ENCODE measurements at regions not wholly inside any gene's neighbourhood (a gene's known extent, or its start where the extent isn't known, plus 50 kb on each side); places are given as distances from the start of the nearest gene placed in this dataset.

DNA sequence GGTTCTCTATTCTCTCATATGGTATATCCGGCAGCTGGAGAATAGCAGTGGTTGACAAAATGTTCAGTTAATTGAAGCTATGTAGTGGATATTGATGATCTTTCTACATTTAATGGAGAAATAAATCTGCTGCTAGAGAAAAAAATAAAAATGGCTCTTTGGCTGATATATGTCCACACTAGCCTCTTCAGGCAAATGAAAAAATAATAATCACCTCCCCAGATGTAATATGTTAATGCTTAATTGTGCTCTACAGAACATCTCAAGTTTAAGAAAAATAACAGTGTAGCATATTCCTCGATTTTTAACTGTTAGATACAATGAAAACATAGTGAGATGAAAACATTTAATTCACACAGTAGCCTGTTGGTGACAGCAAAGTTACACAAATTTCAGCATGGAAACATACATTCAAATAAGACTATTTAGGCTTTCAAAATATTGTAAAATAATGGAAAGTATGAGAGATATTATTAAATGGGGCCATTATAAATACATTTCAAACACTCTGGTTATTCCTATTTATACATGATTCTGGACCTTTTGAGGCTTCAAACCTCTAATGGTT is 543.0 kb downstream of the MAT2B start:
- DNase-seq = no peak

DNA sequence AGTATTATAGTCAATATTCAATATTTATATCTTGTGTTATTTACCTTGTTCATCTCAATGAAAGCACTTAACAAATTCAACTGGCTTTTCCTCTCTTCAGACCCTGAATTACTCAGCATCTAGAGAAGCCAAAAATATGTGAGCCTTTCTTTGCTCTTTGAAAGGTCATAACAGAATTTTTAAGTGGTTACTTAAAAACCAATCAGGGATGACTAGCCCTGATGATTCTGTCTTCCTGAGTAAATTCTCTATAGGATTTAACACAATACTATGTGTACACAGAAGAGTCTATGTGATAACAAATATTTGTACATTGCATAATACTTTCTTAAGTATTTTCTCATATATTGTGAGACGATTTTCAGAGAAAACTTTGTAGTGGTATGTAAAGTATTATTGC is 546.3 kb downstream of the MAT2B start:
- DNase-seq = no peak

DNA sequence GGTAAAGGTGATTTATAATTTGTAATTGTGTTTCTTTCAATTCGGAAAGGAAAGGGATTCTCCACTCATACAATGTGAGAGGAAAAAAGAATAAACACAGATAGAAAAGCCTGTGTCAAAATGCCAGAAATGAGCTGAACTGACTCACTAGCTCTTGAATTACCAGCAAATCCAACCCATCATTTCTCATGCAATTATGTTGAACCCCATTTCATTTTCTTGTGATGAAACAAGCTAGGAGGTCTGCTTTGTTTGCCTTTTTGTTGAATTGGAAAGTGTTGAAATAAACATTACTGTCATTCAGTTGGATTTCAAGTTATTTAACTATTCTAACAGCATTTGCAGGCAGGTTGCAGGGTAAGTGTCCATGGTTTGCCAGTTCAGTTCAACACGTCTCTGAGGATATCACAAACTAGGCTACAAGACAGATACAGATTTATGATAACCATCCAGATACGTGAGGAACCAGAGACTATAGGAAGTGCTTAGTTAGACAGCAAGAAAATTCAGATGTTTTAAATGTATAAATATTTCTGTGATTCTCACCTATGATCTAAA is 547.2 kb downstream of the MAT2B start:
- DNase-seq = no peak

DNA sequence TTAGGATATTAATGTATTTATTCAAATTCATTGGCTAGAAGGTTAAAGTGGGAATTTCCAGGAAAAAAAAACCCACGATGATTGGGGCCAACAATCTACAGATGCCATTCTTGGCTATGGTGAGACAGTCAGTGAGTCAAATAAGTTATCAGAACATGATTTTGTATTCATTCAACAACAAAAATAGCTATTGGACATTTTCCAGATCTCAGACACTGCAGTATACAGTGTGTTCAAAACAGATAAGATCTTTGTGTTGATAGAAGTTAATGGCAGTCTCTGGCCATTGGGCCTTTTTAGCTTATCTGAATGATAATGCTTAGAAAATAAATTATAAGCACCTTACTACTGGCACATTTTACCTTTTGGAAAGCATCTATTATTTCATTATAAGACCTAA is 547.7 kb downstream of the MAT2B start:
- DNase-seq = no peak

DNA sequence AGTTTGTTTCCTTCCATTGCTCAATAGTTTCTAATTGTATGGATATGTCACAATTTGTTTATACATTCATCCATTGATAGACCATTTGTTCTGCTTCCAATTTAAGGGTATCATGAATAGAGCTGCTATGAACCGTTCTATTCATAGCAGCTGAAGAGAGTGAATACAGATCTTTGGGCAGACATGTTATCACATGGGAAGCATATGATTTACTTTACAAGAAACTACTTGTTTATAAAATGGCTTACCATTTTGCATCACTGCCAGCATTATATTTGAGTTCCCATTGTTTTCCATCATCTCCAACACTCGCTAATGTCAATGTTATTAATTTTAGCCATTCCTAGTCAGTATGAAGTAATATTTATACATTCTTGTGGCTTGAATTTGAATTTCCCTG is 549.0 kb downstream of the MAT2B start:
- no peak for DNase-seq

DNA sequence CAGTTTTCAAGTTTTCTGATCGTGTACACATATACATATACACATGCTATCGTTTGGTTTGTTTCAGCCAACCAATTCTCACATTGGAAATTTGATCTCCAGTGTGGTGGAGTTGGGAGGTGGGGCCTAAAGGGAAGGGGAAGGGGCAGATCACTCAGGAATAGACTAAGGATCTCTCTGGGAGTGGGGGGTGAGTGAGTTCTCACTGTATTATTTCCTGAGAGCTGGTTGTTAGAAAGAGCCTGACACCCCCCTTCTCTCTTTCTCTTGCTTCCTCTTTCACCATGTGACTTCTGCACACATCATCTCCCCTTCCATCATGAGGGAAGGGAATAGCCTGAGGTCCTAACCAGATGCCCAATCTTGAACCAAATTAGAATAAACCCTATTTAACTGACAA is 551.7 kb downstream of the MAT2B start:
- DNase-seq = no peak

DNA sequence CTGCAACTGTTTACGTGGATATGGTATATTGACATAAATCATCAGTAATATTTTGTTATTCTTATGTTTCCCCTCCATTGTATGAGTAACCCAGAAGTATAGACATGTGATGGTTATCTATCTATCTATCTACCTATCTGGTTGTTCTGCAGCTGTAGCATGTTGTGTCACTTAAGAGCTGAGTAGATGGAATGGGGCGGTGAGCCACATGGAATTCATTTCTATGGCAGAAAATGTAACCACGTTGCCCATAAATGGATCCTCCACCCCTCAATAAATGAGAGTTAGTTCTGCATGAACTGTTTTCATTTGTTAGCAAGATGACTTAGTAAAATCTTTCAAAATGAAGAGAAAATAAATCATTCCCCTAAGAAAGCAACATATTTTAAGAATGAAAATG is 553.2 kb downstream of the MAT2B start:
- no peak for DNase-seq

DNA sequence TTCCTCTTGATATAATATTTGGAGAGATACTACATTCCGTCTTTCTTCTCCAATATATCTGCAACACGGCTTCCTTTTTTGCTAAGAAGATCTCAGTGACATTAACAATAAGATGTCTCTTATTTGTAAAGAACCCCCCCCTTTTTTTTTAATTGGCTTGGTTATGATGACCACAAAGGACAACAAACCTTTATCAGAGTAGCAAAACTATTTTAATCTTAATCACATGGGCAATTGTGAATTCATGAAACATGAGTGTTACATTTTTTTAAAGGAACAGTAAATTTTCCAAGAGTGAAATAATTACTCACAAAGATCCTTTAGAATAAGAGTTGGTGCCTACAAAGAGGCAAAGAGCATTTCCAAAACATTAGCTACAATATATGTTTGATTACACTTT is 554.1 kb downstream of the MAT2B start:
- no peak for DNase-seq

DNA sequence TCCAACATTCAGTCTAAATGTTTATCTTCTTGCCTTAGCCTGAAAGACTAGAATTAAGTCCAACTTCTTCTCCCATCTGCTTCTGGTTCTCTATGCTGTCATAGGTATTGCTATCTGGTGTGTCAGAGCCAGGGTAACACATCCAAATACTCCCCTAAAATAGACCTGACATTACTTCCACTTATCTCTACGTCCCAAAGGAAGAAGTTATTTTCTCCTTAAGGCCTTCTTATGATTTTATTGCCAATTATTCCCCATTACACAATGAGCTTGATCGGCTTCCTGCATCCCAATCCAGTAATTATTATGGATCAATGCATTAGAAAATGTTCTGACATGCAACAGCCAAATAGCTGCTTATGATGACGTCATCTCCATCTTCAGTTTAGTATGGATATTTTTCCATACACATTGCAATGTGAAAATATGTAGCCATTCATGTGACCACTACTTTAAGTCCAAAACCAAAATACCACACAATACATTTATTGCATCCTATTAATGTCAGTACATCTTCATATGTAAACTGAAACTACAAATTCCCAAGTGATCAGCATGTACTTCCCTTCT is 555.5 kb downstream of the MAT2B start:
- DNase-seq = no peak

DNA sequence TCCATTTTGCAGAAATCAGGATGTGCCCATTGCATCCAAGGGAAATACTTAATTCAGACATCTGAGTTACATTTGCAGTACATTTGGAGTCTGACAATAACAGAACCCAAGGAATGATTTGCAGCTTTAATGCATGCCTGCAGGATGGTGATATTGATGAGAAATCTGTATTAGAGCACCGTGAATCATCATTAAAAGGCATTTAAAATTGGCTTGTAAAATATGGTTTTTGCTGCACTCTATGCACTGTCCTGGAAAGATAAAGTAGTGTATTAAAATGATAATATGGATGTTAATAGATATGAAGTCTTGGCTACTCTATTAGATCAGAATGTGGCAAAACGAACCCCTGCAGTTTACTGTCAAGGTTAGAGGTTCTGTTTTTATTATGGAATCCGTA is 556.9 kb downstream of the MAT2B start:
- DNase-seq = no peak

DNA sequence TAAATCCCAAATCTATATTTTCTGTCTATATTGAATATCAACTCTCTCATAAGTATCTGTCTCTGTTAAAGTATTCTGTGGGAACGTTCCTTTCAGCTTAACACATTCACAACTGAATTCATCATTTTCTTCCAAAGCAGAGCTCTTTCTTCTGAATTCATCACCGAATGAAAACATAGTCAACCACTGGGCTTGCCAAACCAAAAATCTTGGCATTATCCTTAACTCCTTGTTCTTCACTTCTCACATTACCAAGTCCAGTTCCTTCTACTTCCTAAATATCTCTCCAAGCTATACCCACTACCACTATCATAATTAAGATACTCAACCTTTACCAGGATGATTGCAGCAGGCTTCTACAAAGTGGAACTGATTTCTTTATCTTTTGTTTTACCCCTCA is 559.8 kb downstream of the MAT2B start:
- no peak for DNase-seq

DNA sequence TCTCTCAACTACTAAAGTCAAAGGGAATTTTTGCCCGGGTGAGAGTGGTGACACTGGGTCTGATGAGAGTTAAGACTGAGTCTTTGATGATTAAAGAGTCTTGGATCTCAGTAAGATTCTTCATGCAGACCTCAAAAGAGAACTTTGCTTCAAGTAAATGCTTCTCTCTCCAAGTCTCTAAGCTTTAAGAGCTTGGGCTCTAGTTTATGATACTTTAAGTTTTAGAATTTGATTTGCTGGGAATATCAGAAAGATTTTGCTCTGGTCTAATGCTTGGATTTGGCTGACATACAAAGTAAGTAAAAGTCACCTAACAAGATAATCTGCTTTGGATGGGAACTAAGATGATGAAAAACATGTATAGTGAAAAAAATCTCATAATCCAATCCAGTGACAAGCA is 566.3 kb downstream of the MAT2B start:
- no peak for DNase-seq

DNA sequence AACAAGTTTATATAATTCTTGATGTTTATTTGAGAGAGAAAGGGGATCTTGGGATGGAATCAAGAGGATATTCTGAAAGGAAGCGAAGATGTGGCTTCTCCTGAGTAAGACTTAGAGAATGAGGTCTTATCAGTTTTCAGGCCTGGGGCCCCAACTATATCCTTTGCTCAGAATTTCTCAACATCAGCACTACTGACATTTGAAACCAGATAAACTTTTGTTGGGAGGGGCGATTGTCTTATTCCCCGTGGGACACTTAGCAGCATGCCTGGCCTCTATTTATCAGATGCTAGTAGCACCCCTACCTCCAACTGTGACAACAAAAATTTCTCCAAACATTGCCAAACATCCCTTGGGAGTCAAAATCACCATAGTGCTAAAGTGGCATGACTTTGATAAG is 567.7 kb downstream of the MAT2B start:
- DNase-seq = no peak

DNA sequence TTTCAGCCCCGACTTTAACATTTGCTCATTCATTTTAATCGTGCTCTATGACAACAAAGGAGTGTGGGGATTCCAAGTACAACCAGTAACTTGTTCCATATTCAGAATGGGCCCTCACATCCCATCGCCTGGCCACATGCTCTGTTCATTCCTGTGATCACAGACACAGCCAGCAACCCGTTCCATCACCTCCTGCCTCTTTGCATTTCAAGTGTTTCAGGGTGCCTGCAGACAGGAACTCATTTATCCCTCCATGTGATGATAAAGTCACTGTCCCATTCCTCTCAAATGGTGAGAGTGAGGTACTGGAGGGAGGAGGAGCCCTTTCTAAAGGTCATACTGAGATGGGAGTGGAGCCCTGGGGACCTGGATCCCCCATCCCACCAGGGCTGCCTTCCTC is 571.1 kb downstream of the MAT2B start:
- no peak for DNase-seq

DNA sequence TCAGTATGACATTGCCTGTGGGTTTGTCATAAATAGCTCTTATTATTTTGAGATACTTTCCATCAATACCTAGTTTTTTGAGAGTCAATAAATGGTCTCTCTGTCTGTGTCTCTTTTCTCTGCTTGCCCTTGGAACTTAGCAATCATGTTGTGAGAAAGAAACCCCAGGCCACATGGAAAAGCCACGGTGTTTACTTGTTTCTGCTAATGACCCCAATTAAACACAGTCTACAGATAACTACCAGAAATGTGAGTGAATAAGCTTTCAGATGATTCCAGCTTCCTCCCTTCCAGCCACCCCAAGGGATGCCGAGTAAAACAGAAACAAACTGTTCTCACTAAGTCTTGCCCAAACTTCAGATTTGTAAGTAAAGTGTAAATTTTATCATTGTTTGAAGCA is 584.9 kb downstream of the MAT2B start:
- DNase-seq = no peak

DNA sequence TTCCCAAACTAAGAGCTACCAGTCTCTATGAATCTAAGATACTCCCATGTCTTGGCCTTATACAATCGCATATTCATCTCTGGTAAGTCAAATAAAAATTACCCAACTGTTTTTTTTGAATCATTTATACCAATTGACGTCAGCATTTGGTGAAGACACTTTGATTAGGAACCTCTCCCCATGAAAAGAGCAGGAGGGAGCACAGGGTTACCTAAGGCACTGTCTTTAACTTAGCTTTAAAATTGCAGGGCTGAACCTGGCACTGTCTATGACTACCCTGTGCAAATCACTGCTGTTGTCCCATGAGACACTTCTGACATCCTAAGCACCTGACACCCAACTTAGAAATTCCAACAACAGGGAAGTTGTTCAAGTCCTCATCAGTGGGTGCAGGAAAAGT is 586.4 kb downstream of the MAT2B start:
- DNase-seq = no peak

DNA sequence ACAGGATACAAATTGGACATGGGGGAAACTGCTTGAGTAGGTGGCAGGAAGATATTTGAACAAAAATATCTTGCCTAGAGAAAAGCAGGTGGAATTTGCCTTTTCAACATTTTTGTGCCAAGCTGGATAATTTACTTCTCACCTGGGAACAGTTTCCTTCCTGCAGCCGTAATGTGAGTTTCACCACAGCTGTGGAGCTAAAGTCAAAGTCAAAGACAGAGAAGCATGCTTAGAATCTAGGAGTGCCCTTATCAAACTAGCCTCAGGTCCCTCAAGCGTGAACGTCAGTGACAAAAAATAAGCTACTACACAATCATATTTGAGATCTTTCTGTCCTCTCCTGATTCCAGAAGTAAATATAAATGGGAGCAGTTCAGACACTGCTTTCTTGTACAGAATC is 588.9 kb downstream of the MAT2B start:
- no peak for DNase-seq

DNA sequence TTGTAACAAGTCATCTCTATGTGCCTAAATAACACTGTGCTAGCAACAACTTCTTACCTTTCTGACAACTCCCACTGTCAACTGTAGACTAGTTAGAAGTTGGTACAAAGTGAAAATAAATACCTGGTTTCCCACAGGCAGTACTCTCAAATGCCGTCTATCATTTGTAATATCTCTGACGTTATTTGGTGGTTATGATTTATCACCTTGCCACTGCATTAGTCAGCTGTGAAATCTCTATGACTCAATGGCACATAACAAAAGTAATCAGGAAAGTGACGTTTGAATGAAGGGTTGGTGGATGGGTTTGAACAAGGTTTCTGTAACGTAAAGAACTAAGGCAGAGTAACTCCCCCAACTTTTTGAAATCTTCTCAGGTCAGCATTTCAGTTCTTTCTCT is 592.3 kb downstream of the MAT2B start:
- no peak for DNase-seq

DNA sequence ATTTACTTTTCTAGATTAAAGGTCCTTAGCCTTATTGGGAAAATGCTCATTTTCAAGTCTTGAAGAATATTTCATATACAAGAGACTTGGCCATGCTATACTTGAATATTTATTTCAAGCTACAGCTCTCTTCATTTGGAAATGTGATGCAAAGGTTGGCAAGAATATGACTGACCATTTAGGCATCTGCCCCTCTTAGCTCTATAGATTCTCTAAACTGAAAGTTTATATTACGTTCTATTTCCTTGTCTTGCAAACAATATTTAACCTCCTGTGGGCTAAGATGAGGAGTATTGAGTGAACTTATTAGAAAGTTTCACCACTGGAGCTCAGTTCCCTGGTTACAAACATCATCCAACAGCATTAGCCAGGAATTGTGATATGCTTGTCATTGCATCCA is 593.1 kb downstream of the MAT2B start:
- DNase-seq = no peak

DNA sequence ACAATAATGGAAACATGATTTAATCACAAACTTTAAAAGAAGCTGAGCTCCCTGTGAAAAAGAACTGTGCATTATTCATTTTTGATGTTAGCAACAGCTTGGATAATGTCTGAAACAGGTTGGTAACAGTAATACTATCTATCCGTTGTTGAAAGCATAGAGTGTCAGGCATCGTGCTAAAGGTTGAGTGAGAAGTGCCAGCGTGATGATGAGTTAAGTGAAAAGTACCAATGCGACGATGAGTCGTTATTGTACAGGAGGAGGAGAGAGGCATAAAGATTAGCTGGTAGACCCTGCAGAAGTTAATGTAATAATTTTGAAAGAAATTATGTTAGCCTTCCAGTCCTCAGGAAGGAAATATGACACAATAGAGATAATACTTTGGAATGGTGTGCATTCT is 593.6 kb downstream of the MAT2B start:
- no peak for DNase-seq

DNA sequence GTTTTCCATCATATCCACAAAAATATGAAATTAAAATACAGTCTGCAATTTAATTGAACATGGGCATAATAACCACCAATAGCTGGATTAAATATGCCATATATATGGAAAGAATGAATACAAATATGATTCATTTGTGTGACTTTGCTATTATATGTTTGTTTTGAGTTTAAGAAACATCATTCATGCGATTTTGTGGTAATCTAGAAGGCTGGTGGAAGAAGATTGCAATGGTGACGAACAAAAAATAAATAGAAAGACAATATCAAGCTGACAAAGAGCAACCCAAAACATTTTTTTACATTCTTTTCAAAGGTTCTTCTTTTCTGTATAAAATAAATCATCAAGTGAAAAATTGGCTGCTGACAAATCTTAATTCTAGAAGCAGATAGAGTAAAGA is 610.0 kb downstream of the MAT2B start:
- DNase-seq = no peak

DNA sequence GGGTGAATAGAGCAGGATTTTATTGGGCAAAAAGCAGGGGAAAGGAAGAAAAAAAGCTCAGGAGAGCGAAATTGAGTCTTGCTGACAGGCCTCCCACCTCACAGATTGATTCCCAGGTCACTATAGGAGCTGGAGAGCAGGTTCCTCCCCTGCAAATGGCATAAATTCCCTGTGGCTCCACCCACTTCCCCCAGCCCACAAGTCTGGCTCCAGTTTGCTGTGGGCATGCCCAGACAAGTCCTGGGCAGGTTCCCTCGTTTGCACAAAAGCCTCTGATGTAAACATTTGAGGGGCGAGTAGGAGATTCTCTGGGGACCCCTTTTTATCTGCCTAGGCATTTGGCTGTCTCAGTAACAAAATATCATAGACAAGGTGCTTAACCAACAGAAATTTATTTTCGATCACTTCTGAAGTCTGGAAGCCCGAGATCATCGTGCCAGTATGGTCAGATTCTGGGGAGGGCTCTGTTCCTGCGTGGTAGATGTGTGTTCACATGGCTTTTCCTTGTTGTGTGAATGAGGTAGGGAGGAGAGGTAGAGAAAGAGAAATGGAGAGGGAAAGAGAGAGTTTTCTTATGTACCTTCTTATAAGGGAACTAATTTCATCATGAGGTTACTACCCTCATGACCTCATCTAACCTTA is 614.5 kb downstream of the MAT2B start:
- DNase-seq = no peak

DNA sequence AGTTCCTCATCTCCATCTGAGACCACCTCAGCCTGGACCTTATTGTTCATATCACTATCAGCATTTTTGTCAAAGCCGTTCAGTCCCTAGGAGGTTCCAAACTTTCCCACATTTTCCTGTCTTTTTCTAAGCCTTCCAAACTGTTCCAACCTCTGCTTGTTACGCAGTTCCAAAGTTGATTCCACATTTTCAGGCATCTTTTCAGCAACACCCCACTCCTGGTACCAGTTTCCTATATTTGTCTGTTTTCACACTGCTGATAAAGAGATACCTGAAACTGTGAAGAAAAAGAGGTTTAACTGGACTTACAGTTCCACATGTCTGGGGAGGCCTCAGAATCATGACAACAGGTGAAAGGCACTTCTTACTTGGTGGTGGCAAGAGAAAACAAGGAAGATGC is 622.1 kb downstream of the MAT2B start:
- DNase-seq = no peak

DNA sequence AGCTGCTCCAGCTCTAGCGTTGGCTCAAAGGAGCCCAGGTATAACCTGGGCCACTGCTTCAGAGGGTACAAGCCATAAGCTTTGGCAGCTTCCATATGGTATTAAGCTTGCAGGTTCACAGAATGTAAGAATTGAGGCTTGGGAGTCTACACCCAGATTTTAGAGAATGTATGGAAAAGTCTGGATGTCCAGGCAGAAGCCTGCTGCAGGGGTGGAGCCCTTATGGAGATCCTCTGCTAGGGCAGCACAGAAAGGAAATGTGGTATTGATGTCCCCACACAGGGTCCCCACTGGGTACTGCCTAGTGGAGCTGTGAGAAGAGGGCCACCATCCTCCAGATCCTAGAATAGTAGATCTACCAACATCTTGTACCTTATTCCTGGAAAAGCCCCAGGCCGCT is 626.9 kb downstream of the MAT2B start:
- no peak for DNase-seq

DNA sequence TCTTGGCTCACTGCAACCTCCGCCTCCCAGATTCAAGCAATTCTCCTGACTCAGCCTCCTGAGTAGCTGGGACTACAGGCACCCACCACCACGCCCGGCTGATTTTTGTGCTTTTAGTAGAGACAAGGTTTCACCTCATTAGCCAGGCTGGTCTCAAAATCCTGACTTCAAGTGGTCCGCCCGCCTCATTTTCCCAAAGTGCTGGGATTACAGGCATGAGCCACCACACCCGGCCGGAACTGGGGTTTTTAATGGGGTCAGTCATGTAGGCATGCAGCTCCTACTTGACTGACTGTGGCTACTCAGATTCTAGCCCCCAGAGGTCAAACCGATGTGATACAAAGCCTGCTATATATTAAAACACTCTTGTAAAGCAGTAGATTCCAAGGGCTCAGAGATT is 631.7 kb downstream of the MAT2B start:
- DNase-seq = no peak

Measured in activated gamma-delta T cell treated with Interleukin-2 at 50 U/mL for 16 hours (primary cell).